ENCODE measurements at regions not wholly inside any gene's neighbourhood (a gene's known extent, or its start where the extent isn't known, plus 50 kb on each side); places are given as distances from the start of the nearest gene placed in this dataset.

GRCh38 chr12:13780453-13780852 is 200.9 kb downstream of the GRIN2B start:
- DNase-seq (ENCODE audit: low spot score) (no peak), ATAC-seq (no peak)
- intact Hi-C loops (cut with DNase I) = no loop called here

- ATAC-seq (no peak), DNase-seq (ENCODE audit: low spot score) (no peak)
- intact Hi-C loops (cut with DNase I) = no loop called here
Observed at GRCh38 chr12:13777374-13777773, 204.0 kb downstream of the GRIN2B start.

- DNase-seq (ENCODE audit: low spot score) = no peak
- intact Hi-C loops (cut with DNase I) = no loop called here
- no peak for ATAC-seq
Observed at GRCh38 chr12:13772264-13772663, 209.1 kb downstream of the GRIN2B start.

GRCh38 chr12:13770576-13770975 is 210.8 kb downstream of the GRIN2B start:
- no peak for ATAC-seq
- intact Hi-C loops (cut with DNase I) = no loop called here

GRCh38 chr12:13769966-13770365 is 211.4 kb downstream of the GRIN2B start:
- intact Hi-C loops (cut with DNase I) = no loop called here
- ATAC-seq (no peak), DNase-seq (ENCODE audit: low spot score) (no peak)

More at GRCh38 chr12:13770576-13770975, 210.8 kb downstream of the GRIN2B start:
- no peak for DNase-seq (ENCODE audit: low spot score)

- intact Hi-C loops (cut with DNase I) = no loop called here
- ATAC-seq (no peak), DNase-seq (ENCODE audit: low spot score) (no peak)
Observed at GRCh38 chr12:13769273-13769672, 212.1 kb downstream of the GRIN2B start.

GRCh38 chr12:13764748-13765147 is 216.7 kb downstream of the GRIN2B start:
- no peak for DNase-seq (ENCODE audit: low spot score)
- ATAC-seq = no peak
- intact Hi-C loops (cut with DNase I) = no loop called here

- no peak for DNase-seq (ENCODE audit: low spot score)
- intact Hi-C loops (cut with DNase I) = loop anchor here (10.0 kb wide), 1 partner anchor 225 kb away; no protein-coding TSS in a partner anchor
- ATAC-seq = no peak
Observed at GRCh38 chr12:13749389-13749788, 232.0 kb downstream of the GRIN2B start.

- DNase-seq (ENCODE audit: low spot score) (no peak), ATAC-seq (no peak)
- intact Hi-C loops (cut with DNase I) = loop anchor here (10.0 kb wide), 1 partner anchor 230 kb away; no protein-coding TSS in a partner anchor
Observed at GRCh38 chr12:13745111-13745860, 236.1 kb downstream of the GRIN2B start.

GRCh38 chr12:13744561-13744960 is 236.8 kb downstream of the GRIN2B start:
- DNase-seq (ENCODE audit: low spot score) = no peak
- intact Hi-C loops (cut with DNase I) = loop anchor here (10.0 kb wide), 1 partner anchor 230 kb away; no protein-coding TSS in a partner anchor
- ATAC-seq = no peak

GRCh38 chr12:13740149-13740545 is 241.3 kb downstream of the GRIN2B start:
- intact Hi-C loops (cut with DNase I) = loop anchor here (10.0 kb wide), 1 partner anchor 235 kb away; no protein-coding TSS in a partner anchor
- no peak for ATAC-seq
- no peak for DNase-seq (ENCODE audit: low spot score)

- DNase-seq (ENCODE audit: low spot score) = no peak
- no peak for ATAC-seq
- intact Hi-C loops (cut with DNase I) = no loop called here
Observed at GRCh38 chr12:13735734-13736133, 245.7 kb downstream of the GRIN2B start.

GRCh38 chr12:13734584-13735152 is 246.7 kb downstream of the GRIN2B start:
- ATAC-seq (no peak), DNase-seq (ENCODE audit: low spot score) (no peak)
- intact Hi-C loops (cut with DNase I) = no loop called here

- intact Hi-C loops (cut with DNase I) = no loop called here
- ATAC-seq (no peak), DNase-seq (ENCODE audit: low spot score) (no peak)
Observed at GRCh38 chr12:13727707-13728195, 253.7 kb downstream of the GRIN2B start.

GRCh38 chr12:13725049-13725448 is 256.4 kb downstream of the GRIN2B start:
- intact Hi-C loops (cut with DNase I) = no loop called here
- no peak for ATAC-seq
- DNase-seq (ENCODE audit: low spot score) = no peak

- ATAC-seq = no peak
- DNase-seq (ENCODE audit: low spot score) = no peak
- intact Hi-C loops (cut with DNase I) = no loop called here
Observed at GRCh38 chr12:13724136-13724535, 257.3 kb downstream of the GRIN2B start.

- DNase-seq (ENCODE audit: low spot score) = no peak
- intact Hi-C loops (cut with DNase I) = no loop called here
- ATAC-seq = no peak
Observed at GRCh38 chr12:13719986-13720385, 261.4 kb downstream of the GRIN2B start.

- ATAC-seq (no peak), DNase-seq (ENCODE audit: low spot score) (no peak)
- intact Hi-C loops (cut with DNase I) = no loop called here
Observed at GRCh38 chr12:13718271-13718670, 263.1 kb downstream of the GRIN2B start.

GRCh38 chr12:13716119-13716518 is 265.3 kb downstream of the GRIN2B start:
- ATAC-seq (no peak), DNase-seq (ENCODE audit: low spot score) (no peak)
- intact Hi-C loops (cut with DNase I) = no loop called here
